Naive B cell (primary cell): ENCODE measurements at regions not wholly inside any gene's neighbourhood (a gene's known extent, or its start where the extent isn't known, plus 50 kb on each side); places are given as distances from the start of the nearest gene placed in this dataset.
A peak's percentile ranks its signal among the peaks of the same experiment; 100 is the strongest.
"Not testable (repeated sequence)": the region's sequence is repeated elsewhere in the genome, so short reads cannot be mapped to it uniquely, and the experiment has no call there.

Experiments
- ATAC-seq, 2 donors: fragments of 150-1000 bp; cut with Tn5 transposase; 2 replicates each; pipeline ENCODE4 v1.10.0; 2021; ENCODE audit warnings: low read depth in 2 of 2, mild to moderate bottlenecking in 2 of 2, moderate library complexity in 2 of 2
- DNase-seq: peaks from one replicate; pipeline ENCODE4 v3.0.0; 2022
- H3K27ac Mint-ChIP-seq, 6 donors: one replicate each; pipeline ENCODE4 v1.8.0; 2020 to 2022; ENCODE audit warnings: mild to moderate bottlenecking in 6 of 6, mixed read lengths in 6 of 6, moderate library complexity in 5 of 6, inconsistent platforms in 2 of 6
- H3K27me3 Mint-ChIP-seq, 3 donors: one replicate each; pipeline ENCODE4 v1.8.0; 2021 to 2022; ENCODE audit warnings: mixed read lengths in 3 of 3, mild to moderate bottlenecking in 1 of 3
- H3K36me3 Mint-ChIP-seq, 2 donors: one replicate each; pipeline ENCODE4 v1.8.0; 2020 to 2022; ENCODE audit warnings: mixed read lengths in 2 of 2, inconsistent platforms in 1 of 2, mild to moderate bottlenecking in 1 of 2
- H3K4me1 Mint-ChIP-seq, 3 donors: one replicate each; pipeline ENCODE4 v1.8.0; 2020 to 2022; ENCODE audit warnings: mixed read lengths in 3 of 3, inconsistent platforms in 1 of 3, mild to moderate bottlenecking in 1 of 3, moderate library complexity in 1 of 3
- H3K4me3 Mint-ChIP-seq, 8 donors: one replicate each; pipeline ENCODE4 v1.8.0; 2020 to 2022; ENCODE audit warnings: mild to moderate bottlenecking in 8 of 8, mixed read lengths in 8 of 8, moderate library complexity in 8 of 8, inconsistent platforms in 2 of 8
- H3K9me3 Mint-ChIP-seq, 7 donors: one replicate each; pipeline ENCODE4 v1.8.0; 2020 to 2022; ENCODE audit warnings: mixed read lengths in 7 of 7, mild to moderate bottlenecking in 5 of 7, inconsistent platforms in 2 of 7, moderate library complexity in 1 of 7

- Mint-ChIP-seq H3K27ac (peak overlapping the region in 1 of 6 donors; percentile 52), H3K9me3 (peaks cover 0 to 4% (median 0%) of the 10 kb centered on the region in 7 donors), H3K4me3 (no peak overlapping the region), H3K4me1 (no peaks in the 10 kb centered on the region), H3K27me3 (peaks cover 24 to 36% (median 33%) of the 10 kb centered on the region in 3 donors), H3K36me3 (no peaks in the 10 kb centered on the region)
- DNase-seq, result no peak
- ATAC-seq, result no peak
These were observed 75.7 kb downstream of the C18orf54 start for GRCh38 chr18:54433368-54433767.

DNA sequence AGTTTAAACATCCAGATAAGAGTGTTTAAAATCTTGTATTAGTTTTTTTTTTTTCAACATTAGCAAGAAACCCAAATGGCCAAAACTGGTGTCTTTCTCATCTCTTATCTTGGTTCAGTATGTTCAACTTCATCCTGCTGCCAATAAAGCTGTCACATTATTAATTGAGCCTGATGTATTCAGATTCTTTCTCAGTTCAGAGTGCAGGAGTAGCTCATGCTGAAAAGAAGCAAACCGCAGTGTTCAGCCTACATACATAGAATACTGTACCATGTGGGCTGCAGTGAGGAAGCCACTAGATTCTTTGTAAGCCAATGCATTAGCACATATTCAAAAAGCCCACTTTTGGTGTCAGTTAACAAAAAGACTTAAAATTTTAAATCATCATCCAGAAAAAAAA is 76.2 kb downstream of the C18orf54 start:
- Mint-ChIP-seq H3K4me1 (no peaks in the 10 kb centered on the region), H3K27ac (peak overlapping the region in 2 of 6 donors; percentile 36 to 52), H3K9me3 (peaks cover 0 to 6% (median 2%) of the 10 kb centered on the region in 7 donors), H3K27me3 (peaks cover 29 to 41% (median 38%) of the 10 kb centered on the region in 3 donors), H3K4me3 (no peak overlapping the region), H3K36me3 (no peaks in the 10 kb centered on the region)
- DNase-seq (no peak), ATAC-seq (no peak)

DNA sequence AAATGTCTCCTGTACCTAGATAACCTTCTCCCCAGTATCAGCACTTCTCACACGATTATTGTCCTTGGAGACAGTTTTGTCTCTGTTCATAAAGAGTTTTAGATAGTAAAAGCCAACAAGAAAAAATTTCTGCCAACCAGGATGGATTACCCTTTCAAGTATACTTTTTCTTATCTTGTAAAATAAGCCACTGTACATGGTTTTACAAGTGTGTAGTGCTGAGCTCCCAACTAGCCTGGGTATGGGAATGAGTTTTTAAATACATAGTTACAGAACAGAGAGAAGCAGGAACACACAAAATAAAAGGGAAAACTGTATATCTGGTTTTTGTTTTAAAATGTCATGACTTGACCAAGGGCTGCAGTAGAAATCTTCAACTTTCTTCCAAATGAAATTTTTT is 76.7 kb downstream of the C18orf54 start:
- no peak for DNase-seq
- no peak overlapping the region for H3K4me3 Mint-ChIP-seq
- H3K9me3 Mint-ChIP-seq, result peaks cover 0 to 6% (median 2%) of the 10 kb centered on the region in 7 donors
- no peak for ATAC-seq
- H3K4me1 Mint-ChIP-seq, result no peaks in the 10 kb centered on the region
- no peak overlapping the region for H3K27ac Mint-ChIP-seq
- H3K27me3 Mint-ChIP-seq, result peaks cover 33 to 46% (median 42%) of the 10 kb centered on the region in 3 donors
- no peaks in the 10 kb centered on the region for H3K36me3 Mint-ChIP-seq

DNA sequence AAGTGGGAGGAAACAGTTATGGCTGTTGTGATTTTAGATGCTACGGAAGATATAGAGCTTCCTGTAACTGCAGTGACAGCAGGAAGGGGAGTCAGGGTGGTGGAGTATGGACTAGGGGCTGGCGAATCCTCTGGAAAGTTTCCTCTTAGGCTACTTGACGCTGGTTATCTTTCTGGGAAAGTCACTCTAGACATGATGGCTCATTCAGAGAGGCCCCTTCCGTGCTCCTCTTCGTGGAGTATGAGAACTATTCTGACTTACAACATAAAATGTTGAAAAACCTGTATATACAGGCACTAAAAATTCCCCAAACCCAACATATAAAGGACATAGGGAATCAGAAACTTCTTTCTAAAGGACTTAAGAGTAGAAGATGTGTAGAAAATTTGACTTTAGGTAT is 78.8 kb downstream of the C18orf54 start:
- no peak for ATAC-seq
- Mint-ChIP-seq H3K4me3 (no peak overlapping the region), H3K27ac (no peak overlapping the region), H3K4me1 (no peaks in the 10 kb centered on the region), H3K27me3 (peaks cover 36 to 44% (median 41%) of the 10 kb centered on the region in 3 donors), H3K9me3 (peaks cover 0 to 6% (median 4%) of the 10 kb centered on the region in 7 donors), H3K36me3 (no peaks in the 10 kb centered on the region)
- DNase-seq, result no peak

DNA sequence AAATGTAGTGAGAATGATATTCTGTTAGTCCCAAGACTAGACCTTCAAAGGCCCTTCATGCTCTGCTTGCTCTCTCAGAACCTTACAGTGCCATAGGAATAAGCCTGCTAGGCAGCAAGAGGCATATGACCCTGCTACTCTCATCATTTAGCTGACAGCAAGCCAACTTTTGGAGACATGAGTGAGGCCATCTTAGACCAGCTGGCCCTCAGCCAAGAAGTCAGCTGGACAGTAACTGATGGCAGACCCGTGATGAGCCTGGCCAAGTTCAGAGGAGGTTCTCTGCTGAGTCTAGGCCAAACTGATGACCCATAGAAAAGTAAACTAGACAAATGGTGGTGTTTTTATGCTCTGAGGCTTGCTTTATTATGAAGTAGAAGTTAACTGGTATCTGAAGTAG is 82.6 kb downstream of the C18orf54 start:
- DNase-seq (no peak), ATAC-seq (no peak)
- Mint-ChIP-seq H3K4me3 (no peak overlapping the region), H3K27ac (no peak overlapping the region), H3K27me3 (peaks cover 39 to 59% (median 42%) of the 10 kb centered on the region in 3 donors), H3K36me3 (no peaks in the 10 kb centered on the region), H3K4me1 (no peaks in the 10 kb centered on the region), H3K9me3 (peaks cover 0 to 6% (median 4%) of the 10 kb centered on the region in 7 donors)

GRCh38 chr18:54444319-54444914 is 86.7 kb downstream of the C18orf54 start:
- ATAC-seq, result no peak
- no peaks in the 10 kb centered on the region for H3K36me3 Mint-ChIP-seq
- peaks cover 0 to 5% (median 0%) of the 10 kb centered on the region in 7 donors for H3K9me3 Mint-ChIP-seq
- no peak overlapping the region for H3K27ac Mint-ChIP-seq
- no peak for DNase-seq
- H3K27me3 Mint-ChIP-seq, result peaks cover 25 to 38% (median 26%) of the 10 kb centered on the region in 3 donors
- no peaks in the 10 kb centered on the region for H3K4me1 Mint-ChIP-seq
- H3K4me3 Mint-ChIP-seq, result no peak overlapping the region

- H3K36me3 Mint-ChIP-seq, result no peaks in the 10 kb centered on the region
- peaks cover 0 to 2% (median 0%) of the 10 kb centered on the region in 7 donors for H3K9me3 Mint-ChIP-seq
- DNase-seq (no peak), ATAC-seq (no peak)
- peaks cover 14 to 17% (median 15%) of the 10 kb centered on the region in 3 donors for H3K27me3 Mint-ChIP-seq
- no peak overlapping the region for H3K4me3 Mint-ChIP-seq
- H3K4me1 Mint-ChIP-seq, result no peaks in the 10 kb centered on the region
- H3K27ac Mint-ChIP-seq, result no peak overlapping the region
These were observed 96.3 kb downstream of the C18orf54 start for GRCh38 chr18:54453996-54454395.

GRCh38 chr18:54465502-54465901 is 107.8 kb downstream of the C18orf54 start:
- Mint-ChIP-seq H3K27ac (no peak overlapping the region), H3K4me1 (no peaks in the 10 kb centered on the region), H3K27me3 (peaks cover under 1 to 4% (median 1%) of the 10 kb centered on the region in 3 donors), H3K4me3 (no peak overlapping the region), H3K9me3 (peaks cover 3 to 14% (median 8%) of the 10 kb centered on the region in 7 donors), H3K36me3 (peaks cover 0 to 7% of the 10 kb centered on the region in 2 donors)
- DNase-seq (no peak), ATAC-seq (no peak)

DNA sequence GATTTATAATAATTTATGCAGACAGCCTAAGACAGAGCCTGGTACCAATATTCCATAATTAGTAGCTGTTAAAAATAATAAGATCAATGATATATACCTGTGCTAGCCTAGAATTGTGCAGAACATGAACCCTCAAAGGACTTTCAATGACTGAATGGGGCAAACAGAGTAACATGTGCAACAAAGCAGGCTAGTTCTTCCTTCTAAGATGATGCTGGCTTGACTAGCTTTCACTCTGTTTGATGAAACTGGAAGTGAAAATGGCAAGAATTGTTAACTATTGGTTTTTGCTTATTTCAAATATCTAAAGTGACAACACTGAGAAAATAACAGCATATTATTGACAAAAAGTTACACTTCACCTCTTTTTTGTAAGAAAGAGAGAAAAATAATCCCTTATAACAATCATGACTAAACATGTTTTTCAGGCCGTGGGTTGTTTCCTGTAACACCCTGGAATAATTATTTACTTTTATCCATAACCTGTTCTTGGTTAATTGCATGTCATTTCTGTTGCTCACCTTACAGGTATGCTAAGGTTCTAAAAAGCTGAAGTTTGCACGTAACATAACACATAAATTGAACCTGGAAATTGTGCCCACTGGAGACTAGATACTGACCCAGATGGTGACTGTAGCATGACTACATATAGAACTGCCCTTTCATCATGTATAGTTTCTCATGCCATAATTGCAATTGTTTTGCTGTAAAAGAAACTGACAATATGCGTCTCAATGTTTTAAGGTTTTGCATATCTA is 108.7 kb downstream of the C18orf54 start:
- peaks cover 0 to 7% of the 10 kb centered on the region in 2 donors for H3K36me3 Mint-ChIP-seq
- H3K27me3 Mint-ChIP-seq, result peaks cover 4 to 11% (median 10%) of the 10 kb centered on the region in 3 donors
- H3K27ac Mint-ChIP-seq, result no peak overlapping the region
- no peaks in the 10 kb centered on the region for H3K4me1 Mint-ChIP-seq
- ATAC-seq (no peak), DNase-seq (no peak)
- H3K4me3 Mint-ChIP-seq, result no peak overlapping the region
- H3K9me3 Mint-ChIP-seq, result peaks cover 3 to 14% (median 8%) of the 10 kb centered on the region in 7 donors

DNA sequence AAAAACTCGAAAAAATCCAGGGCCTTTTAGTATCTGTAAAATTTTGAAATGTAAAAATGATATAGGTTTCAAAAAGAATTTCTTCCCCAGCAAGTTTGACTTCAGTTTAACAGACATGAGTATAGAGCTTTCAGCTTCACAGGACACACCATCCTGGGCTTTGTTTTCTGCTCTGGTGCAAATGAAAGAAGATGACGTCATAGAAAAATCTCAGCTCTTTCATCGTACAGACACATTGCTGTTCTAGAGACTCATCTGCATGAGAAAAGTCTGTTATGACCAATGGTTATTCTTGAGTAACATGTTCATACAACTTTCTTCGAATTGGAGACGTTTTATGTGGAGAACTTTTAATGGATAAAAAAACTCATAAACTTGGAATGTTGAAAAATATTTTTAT is 111.7 kb upstream of the DYNAP start:
- H3K9me3 Mint-ChIP-seq, result peaks cover 0 to under 1% (median 0%) of the 10 kb centered on the region in 7 donors
- no peak for ATAC-seq
- no peak overlapping the region for H3K4me3 Mint-ChIP-seq
- H3K36me3 Mint-ChIP-seq, result no peaks in the 10 kb centered on the region
- DNase-seq, result no peak
- peaks cover 25 to 36% (median 35%) of the 10 kb centered on the region in 3 donors for H3K27me3 Mint-ChIP-seq
- no peaks in the 10 kb centered on the region for H3K4me1 Mint-ChIP-seq
- H3K27ac Mint-ChIP-seq, result no peak overlapping the region

- H3K4me1 Mint-ChIP-seq, result no peaks in the 10 kb centered on the region
These were observed 110.4 kb upstream of the DYNAP start for GRCh38 chr18:54480616-54481015.

GRCh38 chr18:54502451-54502850 is 88.6 kb upstream of the DYNAP start:
- H3K9me3 Mint-ChIP-seq, ATAC-seq, H3K27ac Mint-ChIP-seq, H3K4me3 Mint-ChIP-seq, H3K4me1 Mint-ChIP-seq, H3K27me3 Mint-ChIP-seq, DNase-seq, H3K36me3 Mint-ChIP-seq: not testable (repeated sequence)

More at GRCh38 chr18:54480616-54481015, 110.4 kb upstream of the DYNAP start:
- Mint-ChIP-seq H3K27me3 (peaks cover 27 to 39% (median 33%) of the 10 kb centered on the region in 3 donors), H3K36me3 (no peaks in the 10 kb centered on the region), H3K27ac (no peak overlapping the region), H3K4me3 (no peak overlapping the region), H3K9me3 (no peaks in the 10 kb centered on the region)
- no peak for DNase-seq
- ATAC-seq, result no peak

GRCh38 chr18:54503131-54503894 is 87.7 kb upstream of the DYNAP start:
- no peak overlapping the region for H3K27ac Mint-ChIP-seq
- DNase-seq, result no peak
- peaks cover 0 to 5% (median 0%) of the 10 kb centered on the region in 7 donors for H3K9me3 Mint-ChIP-seq
- ATAC-seq, result no peak
- no peaks in the 10 kb centered on the region for H3K4me1 Mint-ChIP-seq
- no peaks in the 10 kb centered on the region for H3K36me3 Mint-ChIP-seq
- H3K4me3 Mint-ChIP-seq, result no peak overlapping the region
- peaks cover 0 to 6% (median 4%) of the 10 kb centered on the region in 3 donors for H3K27me3 Mint-ChIP-seq
